Body of pancreas (tissue), 4 donors: ENCODE measurements at regions not wholly inside any gene's neighbourhood (a gene's known extent, or its start where the extent isn't known, plus 50 kb on each side); places are given as distances from the start of the nearest gene placed in this dataset.

Source experiments
- ATAC-seq: fragments of 150-250 bp; one replicate; pipeline ENCODE4 v1.9.1; 2016
- DNase-seq, 4 donors: peaks; one replicate each; pipeline ENCODE4 v3.0.0-alpha.2; 2019
- H3K27ac ChIP-seq, 4 donors: fragments of 200-600 bp; sonication (generic); 1 replicate in 3 of 4; 2 replicates in 1 of 4; pipeline versions ENCODE4 v1.5.1 to v1.6.1; 2016 to 2019; ENCODE audit warnings: mild to moderate bottlenecking in 1 of 4, mixed read lengths in 1 of 4, moderate library complexity in 1 of 4
- H3K27me3 ChIP-seq, 2 donors: fragments of 200-600 bp; sonication (generic); one replicate each; pipeline ENCODE4 v1.6.0; 2016; ENCODE audit warnings: mild to moderate bottlenecking in 1 of 2
- H3K36me3 ChIP-seq, 2 donors: fragments of 200-600 bp; sonication (generic); replicated peaks in 1 of 2; 2 replicates each; pipeline ENCODE4 v1.5.1; 2016; ENCODE audit warnings: low read depth in 2 of 2; ENCODE audit not compliant: insufficient read depth in 1 of 2
- H3K4me1 ChIP-seq: fragments of 200-600 bp; sonication (generic); one replicate; pipeline ENCODE4 v1.6.0; 2016
- H3K4me3 ChIP-seq, 2 donors: fragments of 200-600 bp; sonication (generic); 1 replicate in 1 of 2; 2 replicates in 1 of 2; pipeline ENCODE4 v1.5.1; 2016 to 2019
- H3K9me3 ChIP-seq, 3 donors: fragments of 200-600 bp; sonication (generic); 1 replicate in 2 of 3; 2 replicates in 1 of 3; pipeline ENCODE4 v1.5.1; 2016
- POLR2A ChIP-seq, 3 donors: fragments of 450-650 bp; IDR thresholded peaks; one replicate each; pipeline ENCODE4 v1.6.1; 2016; ENCODE audit warnings: antibody characterized with exemption in 3 of 3, mild to moderate bottlenecking in 2 of 3
- WGBS, 2 donors: methylation state at CpG; one replicate each; pipeline ENCODE4 v1.1.5; 2017; 5-methylcytosine and 5-hydroxymethylcytosine counted together
- intact Hi-C: fragments of 100-400 bp; cut with DNase I; formaldehyde crosslinking; loops from one replicate; pipeline ENCODE4 v1.15.1; 2023
- TF ChIP-seq, protein P1 (sequence below), 7 experiments: fragments of 450-650 bp in 4 of 7; fragments of 200-600 bp in 3 of 7; sonication (generic) in 3 of 7; IDR thresholded peaks; one replicate each; pipeline ENCODE4 v1.5.1; 2016 to 2019; ENCODE audit warnings: antibody characterized with exemption in 7 of 7

DNA sequence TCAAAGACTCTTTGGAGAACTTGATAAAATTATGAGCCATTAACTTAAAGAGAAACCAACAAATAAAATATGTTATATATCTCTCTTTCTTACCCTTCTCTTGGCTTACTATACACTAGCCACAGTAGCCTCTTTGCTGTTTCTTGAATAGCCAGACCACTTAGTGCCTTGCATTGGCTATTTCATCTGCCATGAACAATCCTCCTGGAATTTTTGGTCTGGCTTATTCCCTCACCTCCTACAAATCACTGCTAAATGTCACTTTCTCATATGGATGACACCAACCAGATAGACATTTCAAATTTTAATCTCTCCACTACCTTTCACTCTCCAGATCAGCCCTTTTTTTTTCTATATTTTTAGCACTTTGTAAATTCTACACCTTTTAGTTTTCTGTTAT lies 1581.7 kb downstream of the EFNA5 start:
- no peak for TF ChIP-seq POLR2A (IDR thresholded peaks at IDR 0.05)
- TF ChIP-seq, protein P1, sequence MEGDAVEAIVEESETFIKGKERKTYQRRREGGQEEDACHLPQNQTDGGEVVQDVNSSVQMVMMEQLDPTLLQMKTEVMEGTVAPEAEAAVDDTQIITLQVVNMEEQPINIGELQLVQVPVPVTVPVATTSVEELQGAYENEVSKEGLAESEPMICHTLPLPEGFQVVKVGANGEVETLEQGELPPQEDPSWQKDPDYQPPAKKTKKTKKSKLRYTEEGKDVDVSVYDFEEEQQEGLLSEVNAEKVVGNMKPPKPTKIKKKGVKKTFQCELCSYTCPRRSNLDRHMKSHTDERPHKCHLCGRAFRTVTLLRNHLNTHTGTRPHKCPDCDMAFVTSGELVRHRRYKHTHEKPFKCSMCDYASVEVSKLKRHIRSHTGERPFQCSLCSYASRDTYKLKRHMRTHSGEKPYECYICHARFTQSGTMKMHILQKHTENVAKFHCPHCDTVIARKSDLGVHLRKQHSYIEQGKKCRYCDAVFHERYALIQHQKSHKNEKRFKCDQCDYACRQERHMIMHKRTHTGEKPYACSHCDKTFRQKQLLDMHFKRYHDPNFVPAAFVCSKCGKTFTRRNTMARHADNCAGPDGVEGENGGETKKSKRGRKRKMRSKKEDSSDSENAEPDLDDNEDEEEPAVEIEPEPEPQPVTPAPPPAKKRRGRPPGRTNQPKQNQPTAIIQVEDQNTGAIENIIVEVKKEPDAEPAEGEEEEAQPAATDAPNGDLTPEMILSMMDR (IDR thresholded peaks at IDR 0.05) = no peak
- DNase-seq (no peak), ATAC-seq (no peak)
- Histone ChIP-seq H3K27ac (no peak overlapping the region), H3K4me1 (no peaks in the 10 kb centered on the region), H3K27me3 (no peaks in the 10 kb centered on the region), H3K4me3 (no peak overlapping the region), H3K9me3 (no peaks in the 10 kb centered on the region), H3K36me3 (no peaks in the 10 kb centered on the region)
- intact Hi-C loops = no loop called here

DNA sequence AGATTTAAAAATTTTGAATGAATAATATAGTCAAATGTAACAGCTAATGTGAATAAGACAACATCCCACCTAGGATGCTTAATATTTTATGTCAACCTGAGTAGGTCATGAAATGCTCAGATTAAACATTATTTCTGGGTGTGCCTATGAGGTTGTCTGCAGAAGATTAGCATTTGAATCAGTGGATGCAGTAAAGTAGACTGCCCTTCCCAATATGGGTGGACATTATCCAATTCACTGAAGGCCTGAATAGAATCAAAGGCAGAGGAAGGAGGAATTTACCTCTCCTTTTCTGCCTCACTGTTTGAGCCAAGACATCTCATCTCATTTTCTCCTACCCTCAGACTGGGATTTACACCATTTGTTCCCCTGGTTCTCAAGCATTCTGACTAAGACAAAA lies 1582.3 kb downstream of the EFNA5 start:
- Histone ChIP-seq H3K4me3 (no peak overlapping the region), H3K4me1 (no peaks in the 10 kb centered on the region), H3K27ac (no peak overlapping the region), H3K9me3 (no peaks in the 10 kb centered on the region), H3K27me3 (no peaks in the 10 kb centered on the region), H3K36me3 (no peaks in the 10 kb centered on the region)
- ATAC-seq (no peak), DNase-seq (no peak)
- TF ChIP-seq POLR2A (IDR thresholded peaks at IDR 0.05) = no peak
- TF ChIP-seq, protein P1 (IDR thresholded peaks at IDR 0.05) = no peak
- intact Hi-C loops = no loop called here

DNA sequence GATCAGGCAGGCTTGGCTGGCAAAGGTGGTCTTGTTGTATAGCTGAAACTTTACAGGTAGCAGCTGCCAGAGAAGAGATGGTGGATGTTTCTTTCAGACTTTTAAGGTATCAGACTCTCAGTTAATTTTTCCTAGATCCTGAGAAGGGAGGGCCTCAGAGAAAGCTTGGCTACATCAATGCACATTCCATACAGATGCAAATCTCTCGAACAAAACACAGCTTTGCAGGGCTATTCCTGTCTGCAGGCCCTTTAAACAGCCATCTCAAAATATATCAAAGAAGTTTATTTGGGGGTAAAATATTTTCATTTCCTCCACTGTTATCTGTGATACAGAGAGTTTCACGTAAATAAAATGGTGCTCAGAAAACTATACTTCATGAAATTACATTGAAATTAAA lies 1584.4 kb downstream of the EFNA5 start:
- no peaks in the 10 kb centered on the region for H3K36me3 ChIP-seq
- TF ChIP-seq, protein P1 (IDR thresholded peaks at IDR 0.05) = no peak
- TF ChIP-seq POLR2A (IDR thresholded peaks at IDR 0.05) = no peak
- ATAC-seq (no peak), DNase-seq (no peak)
- no peak overlapping the region for H3K27ac ChIP-seq
- no peaks in the 10 kb centered on the region for H3K9me3 ChIP-seq
- intact Hi-C loops = no loop called here
- H3K4me1 ChIP-seq = no peaks in the 10 kb centered on the region
- no peaks in the 10 kb centered on the region for H3K27me3 ChIP-seq
- WGBS, 2 donors = 40 to 59% methylated on average over 2 of the region's 2 CpGs
- no peak overlapping the region for H3K4me3 ChIP-seq

DNA sequence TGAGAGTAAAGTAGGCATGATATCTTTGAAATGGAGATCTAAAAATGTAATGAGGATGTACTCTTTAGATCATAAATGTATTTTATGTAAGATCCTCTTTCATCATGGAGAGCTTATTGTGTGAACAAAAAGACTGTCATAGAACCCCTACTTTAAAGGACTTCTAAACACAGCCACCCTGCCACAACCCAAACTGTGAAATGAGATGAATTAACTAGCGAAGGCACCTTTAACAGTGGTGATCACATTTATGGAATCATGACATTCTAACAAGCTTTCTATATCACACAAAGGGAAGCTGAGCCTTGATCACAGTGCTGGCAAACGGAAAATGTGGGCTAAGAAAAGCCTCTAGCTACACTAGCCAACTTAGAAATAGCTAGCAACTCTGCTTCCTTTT lies 1585.2 kb downstream of the EFNA5 start:
- WGBS, 2 donors = 41 to 58% methylated on average over 2 of the region's 2 CpGs

DNA sequence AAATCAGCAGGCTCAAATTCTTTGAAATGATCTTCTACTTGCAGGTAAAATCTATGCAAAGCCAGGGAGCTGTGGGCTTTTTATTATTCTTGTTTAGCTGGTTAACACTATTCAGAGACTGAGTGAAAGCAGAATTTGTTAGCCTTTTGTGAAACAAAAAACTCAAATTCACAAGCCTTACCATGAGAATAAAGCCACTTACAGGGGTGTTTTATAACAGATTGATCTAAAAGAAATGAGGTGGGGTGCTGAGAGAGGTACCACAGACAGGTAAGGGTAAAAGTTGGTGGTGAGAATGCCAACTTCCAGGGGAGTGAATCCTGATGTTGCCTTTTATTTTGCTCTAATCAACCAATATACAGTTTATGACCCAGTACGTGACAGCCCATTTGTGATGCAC lies 1585.6 kb downstream of the EFNA5 start:
- H3K27ac ChIP-seq = no peak overlapping the region
- ATAC-seq (no peak), DNase-seq (no peak)
- H3K36me3 ChIP-seq = no peaks in the 10 kb centered on the region
- no peaks in the 10 kb centered on the region for H3K27me3 ChIP-seq
- no peaks in the 10 kb centered on the region for H3K9me3 ChIP-seq
- 0% methylated on average over 1 of the region's 1 CpG for WGBS, 2 donors
- H3K4me3 ChIP-seq = no peak overlapping the region
- TF ChIP-seq, protein P1 (IDR thresholded peaks at IDR 0.05) = no peak
- TF ChIP-seq POLR2A (IDR thresholded peaks at IDR 0.05) = no peak
- intact Hi-C loops = no loop called here
- H3K4me1 ChIP-seq = no peaks in the 10 kb centered on the region

More for the DNA sequence above, 1585.2 kb downstream of the EFNA5 start:
- Histone ChIP-seq H3K36me3 (no peaks in the 10 kb centered on the region), H3K9me3 (no peaks in the 10 kb centered on the region), H3K4me1 (no peaks in the 10 kb centered on the region), H3K4me3 (no peak overlapping the region), H3K27ac (no peak overlapping the region), H3K27me3 (no peaks in the 10 kb centered on the region)
- TF ChIP-seq, protein P1 (IDR thresholded peaks at IDR 0.05) = no peak
- no peak for TF ChIP-seq POLR2A (IDR thresholded peaks at IDR 0.05)
- DNase-seq (no peak), ATAC-seq (no peak)
- intact Hi-C loops = no loop called here
